ENCODE measurements at regions not wholly inside any gene's neighbourhood (a gene's known extent, or its start where the extent isn't known, plus 50 kb on each side); places are given as distances from the start of the nearest gene placed in this dataset.

- intact Hi-C loops (cut with DNase I, micrococcal nuclease), result no loop called here
- ATAC-seq (no peak), DNase-seq (no peak)
- TF ChIP-seq, protein P1, sequence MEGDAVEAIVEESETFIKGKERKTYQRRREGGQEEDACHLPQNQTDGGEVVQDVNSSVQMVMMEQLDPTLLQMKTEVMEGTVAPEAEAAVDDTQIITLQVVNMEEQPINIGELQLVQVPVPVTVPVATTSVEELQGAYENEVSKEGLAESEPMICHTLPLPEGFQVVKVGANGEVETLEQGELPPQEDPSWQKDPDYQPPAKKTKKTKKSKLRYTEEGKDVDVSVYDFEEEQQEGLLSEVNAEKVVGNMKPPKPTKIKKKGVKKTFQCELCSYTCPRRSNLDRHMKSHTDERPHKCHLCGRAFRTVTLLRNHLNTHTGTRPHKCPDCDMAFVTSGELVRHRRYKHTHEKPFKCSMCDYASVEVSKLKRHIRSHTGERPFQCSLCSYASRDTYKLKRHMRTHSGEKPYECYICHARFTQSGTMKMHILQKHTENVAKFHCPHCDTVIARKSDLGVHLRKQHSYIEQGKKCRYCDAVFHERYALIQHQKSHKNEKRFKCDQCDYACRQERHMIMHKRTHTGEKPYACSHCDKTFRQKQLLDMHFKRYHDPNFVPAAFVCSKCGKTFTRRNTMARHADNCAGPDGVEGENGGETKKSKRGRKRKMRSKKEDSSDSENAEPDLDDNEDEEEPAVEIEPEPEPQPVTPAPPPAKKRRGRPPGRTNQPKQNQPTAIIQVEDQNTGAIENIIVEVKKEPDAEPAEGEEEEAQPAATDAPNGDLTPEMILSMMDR (IDR thresholded peaks at IDR 0.05), result no peak
- no peak overlapping the region for H3K4me3 ChIP-seq
- H3K4me1 ChIP-seq (ENCODE audit: low read depth), result no peaks in the 10 kb centered on the region
- H3K9me3 ChIP-seq, result no peaks in the 10 kb centered on the region
- H3K36me3 ChIP-seq (ENCODE audit: low read depth), result no peaks in the 10 kb centered on the region
These were observed 119.1 kb downstream of the LRATD1 start for GRCh38 chr2:14751581-14751980.

- Histone ChIP-seq H3K9me3 (no peaks in the 10 kb centered on the region), H3K4me3 (no peak overlapping the region), H3K36me3 (ENCODE audit: low read depth) (no peaks in the 10 kb centered on the region), H3K4me1 (ENCODE audit: low read depth) (no peaks in the 10 kb centered on the region)
- intact Hi-C loops (cut with DNase I, micrococcal nuclease), result no loop called here
- DNase-seq (no peak), ATAC-seq (no peak)
- TF ChIP-seq, protein P1 (IDR thresholded peaks at IDR 0.05), result no peak
These were observed 119.8 kb downstream of the LRATD1 start for GRCh38 chr2:14752295-14752694.

- no peak for DNase-seq
These were observed 123.6 kb downstream of the LRATD1 start for GRCh38 chr2:14756122-14756541.

GRCh38 chr2:14756981-14757657 is 124.6 kb downstream of the LRATD1 start:
- Histone ChIP-seq H3K4me1 (ENCODE audit: low read depth) (no peaks in the 10 kb centered on the region), H3K9me3 (no peaks in the 10 kb centered on the region), H3K36me3 (ENCODE audit: low read depth) (no peaks in the 10 kb centered on the region), H3K4me3 (no peak overlapping the region)
- ATAC-seq, result no peak
- intact Hi-C loops (cut with DNase I, micrococcal nuclease), result no loop called here
- no peak for DNase-seq
- TF ChIP-seq, protein P1 (IDR thresholded peaks at IDR 0.05), result no peak

More at GRCh38 chr2:14756122-14756541, 123.6 kb downstream of the LRATD1 start:
- intact Hi-C loops (cut with DNase I, micrococcal nuclease), result no loop called here
- H3K4me3 ChIP-seq, result no peak overlapping the region
- no peaks in the 10 kb centered on the region for H3K4me1 ChIP-seq (ENCODE audit: low read depth)
- TF ChIP-seq, protein P1 (IDR thresholded peaks at IDR 0.05), result no peak
- H3K9me3 ChIP-seq, result no peaks in the 10 kb centered on the region
- no peak for ATAC-seq
- H3K36me3 ChIP-seq (ENCODE audit: low read depth), result no peaks in the 10 kb centered on the region

- TF ChIP-seq, protein P1 (IDR thresholded peaks at IDR 0.05), result no peak
- no peak overlapping the region for H3K4me3 ChIP-seq
- intact Hi-C loops (cut with DNase I, micrococcal nuclease), result no loop called here
- ATAC-seq (no peak), DNase-seq (no peak)
- no peaks in the 10 kb centered on the region for H3K9me3 ChIP-seq
- H3K36me3 ChIP-seq (ENCODE audit: low read depth), result no peaks in the 10 kb centered on the region
- no peaks in the 10 kb centered on the region for H3K4me1 ChIP-seq (ENCODE audit: low read depth)
These were observed 126.6 kb downstream of the LRATD1 start for GRCh38 chr2:14759082-14759481.

DNA sequence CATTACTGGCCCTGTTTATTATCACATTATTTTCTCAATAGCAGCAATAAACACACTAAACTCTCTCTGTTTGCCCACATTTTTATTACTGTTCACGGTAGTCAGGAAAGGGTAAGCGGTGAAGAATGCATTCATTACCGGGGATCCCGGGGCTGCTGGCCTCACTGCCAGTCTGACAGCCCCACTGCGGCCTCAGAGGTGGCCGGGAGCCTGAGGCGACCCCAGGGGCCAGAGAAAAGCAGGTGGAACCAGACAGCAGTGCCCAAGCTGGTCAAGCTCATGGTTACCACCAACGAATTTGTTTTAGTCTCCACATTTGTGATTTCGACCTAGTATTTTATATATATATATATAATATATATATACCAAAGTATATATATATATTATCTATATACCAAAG is 127.7 kb downstream of the LRATD1 start:
- DNase-seq, result no peak
- H3K9me3 ChIP-seq, result no peaks in the 10 kb centered on the region
- ATAC-seq, result no peak
- TF ChIP-seq, protein P1 (IDR thresholded peaks at IDR 0.05), result no peak
- intact Hi-C loops (cut with DNase I, micrococcal nuclease), result no loop called here
- no peaks in the 10 kb centered on the region for H3K4me1 ChIP-seq (ENCODE audit: low read depth)
- H3K4me3 ChIP-seq, result no peak overlapping the region
- no peaks in the 10 kb centered on the region for H3K36me3 ChIP-seq (ENCODE audit: low read depth)

Measured in mucosa of descending colon (tissue), 3 donors.